Stomach (tissue), 4 donors: ENCODE measurements at regions not wholly inside any gene's neighbourhood (a gene's known extent, or its start where the extent isn't known, plus 50 kb on each side); places are given as distances from the start of the nearest gene placed in this dataset.

Experiments used
- CTCF ChIP-seq, 7 experiments: fragments of 450-650 bp in 4 of 7; fragments of 200-600 bp in 3 of 7; sonication (generic) in 3 of 7; IDR thresholded peaks; one replicate each; pipeline ENCODE4 v1.5.1; 2016 to 2019; ENCODE audit warnings: antibody characterized with exemption in 7 of 7, control low read depth in 2 of 7, mild to moderate bottlenecking in 1 of 7
- POLR2A ChIP-seq, 4 donors: fragments of 450-650 bp; IDR thresholded peaks; one replicate each; pipeline ENCODE4 v1.6.1; 2016; ENCODE audit warnings: antibody characterized with exemption in 4 of 4, control low read depth in 2 of 4, mild to moderate bottlenecking in 1 of 4, moderate library complexity in 1 of 4

GRCh38 chr18:30828700-30829099 is 213.8 kb downstream of the DSC3 start:
- no peak for TF ChIP-seq POLR2A (IDR thresholded peaks at IDR 0.05)
- no peak for TF ChIP-seq CTCF (IDR thresholded peaks at IDR 0.05)
